ENCODE measurements at regions not wholly inside any gene's neighbourhood (a gene's known extent, or its start where the extent isn't known, plus 50 kb on each side); places are given as distances from the start of the nearest gene placed in this dataset.
"Not testable (repeated sequence)": the region's sequence is repeated elsewhere in the genome, so short reads cannot be mapped to it uniquely, and the experiment has no call there.

GRCh38 chr7:42639930-42640329, 271.9 kb downstream of the C7orf25 start:
- no peak overlapping the region for H3K4me3 Mint-ChIP-seq
- DNase-seq (ENCODE audit: low spot score in 2 of 2) (no peak), ATAC-seq (replicated peaks; ENCODE audit: extremely low read depth, poor library complexity, severe bottlenecking) (no peak)
- H3K4me1 Mint-ChIP-seq = no peaks in the 10 kb centered on the region
- H3K36me3 Mint-ChIP-seq (ENCODE audit: insufficient read depth) = peaks cover 2% of the 10 kb centered on the region
- peaks cover 5% of the 10 kb centered on the region for H3K9me3 Mint-ChIP-seq
- H3K27me3 Mint-ChIP-seq = peaks cover 13% of the 10 kb centered on the region
- H3K27ac Mint-ChIP-seq (ENCODE audit: low read depth) = no peak overlapping the region

- ATAC-seq (replicated peaks; ENCODE audit: extremely low read depth, poor library complexity, severe bottlenecking); H3K4me1 Mint-ChIP-seq; H3K9me3 Mint-ChIP-seq; H3K27ac Mint-ChIP-seq (ENCODE audit: low read depth); H3K4me3 Mint-ChIP-seq; H3K27me3 Mint-ChIP-seq; H3K36me3 Mint-ChIP-seq (ENCODE audit: insufficient read depth); DNase-seq (ENCODE audit: low spot score in 2 of 2): not testable (repeated sequence)
These were observed 275.5 kb downstream of the C7orf25 start for GRCh38 chr7:42636380-42636779.

GRCh38 chr7:42628054-42628453, 283.8 kb downstream of the C7orf25 start:
- ATAC-seq (replicated peaks; ENCODE audit: extremely low read depth, poor library complexity, severe bottlenecking) (no peak), DNase-seq (ENCODE audit: low spot score in 2 of 2) (no peak)
- Mint-ChIP-seq H3K9me3 (no peaks in the 10 kb centered on the region), H3K27me3 (no peaks in the 10 kb centered on the region), H3K4me1 (no peaks in the 10 kb centered on the region), H3K36me3 (ENCODE audit: insufficient read depth) (no peaks in the 10 kb centered on the region), H3K27ac (ENCODE audit: low read depth) (no peak overlapping the region), H3K4me3 (no peak overlapping the region)

GRCh38 chr7:42627626-42628025, 284.2 kb downstream of the C7orf25 start:
- Mint-ChIP-seq H3K27ac (ENCODE audit: low read depth) (no peak overlapping the region), H3K9me3 (no peaks in the 10 kb centered on the region), H3K4me3 (no peak overlapping the region), H3K4me1 (no peaks in the 10 kb centered on the region), H3K27me3 (no peaks in the 10 kb centered on the region), H3K36me3 (ENCODE audit: insufficient read depth) (no peaks in the 10 kb centered on the region)
- no peak for ATAC-seq (replicated peaks; ENCODE audit: extremely low read depth, poor library complexity, severe bottlenecking)
- no peak for DNase-seq (ENCODE audit: low spot score in 2 of 2)

GRCh38 chr7:42627101-42627500, 284.8 kb downstream of the C7orf25 start:
- H3K27ac Mint-ChIP-seq (ENCODE audit: low read depth) = no peak overlapping the region
- DNase-seq (ENCODE audit: low spot score in 2 of 2) (no peak), ATAC-seq (replicated peaks; ENCODE audit: extremely low read depth, poor library complexity, severe bottlenecking) (no peak)
- H3K27me3 Mint-ChIP-seq = no peaks in the 10 kb centered on the region
- H3K4me1 Mint-ChIP-seq = no peaks in the 10 kb centered on the region
- no peak overlapping the region for H3K4me3 Mint-ChIP-seq
- H3K9me3 Mint-ChIP-seq = no peaks in the 10 kb centered on the region
- no peaks in the 10 kb centered on the region for H3K36me3 Mint-ChIP-seq (ENCODE audit: insufficient read depth)

- Mint-ChIP-seq H3K27me3 (no peaks in the 10 kb centered on the region), H3K9me3 (no peaks in the 10 kb centered on the region), H3K4me1 (no peaks in the 10 kb centered on the region), H3K27ac (ENCODE audit: low read depth) (no peak overlapping the region), H3K36me3 (ENCODE audit: insufficient read depth) (no peaks in the 10 kb centered on the region), H3K4me3 (no peak overlapping the region)
- no peak for DNase-seq (ENCODE audit: low spot score in 2 of 2)
- no peak for ATAC-seq (replicated peaks; ENCODE audit: extremely low read depth, poor library complexity, severe bottlenecking)
These were observed 286.4 kb downstream of the C7orf25 start for GRCh38 chr7:42625421-42625820.

- Mint-ChIP-seq H3K9me3 (no peaks in the 10 kb centered on the region), H3K4me3 (no peak overlapping the region), H3K27me3 (no peaks in the 10 kb centered on the region), H3K36me3 (ENCODE audit: insufficient read depth) (no peaks in the 10 kb centered on the region), H3K27ac (ENCODE audit: low read depth) (no peak overlapping the region), H3K4me1 (no peaks in the 10 kb centered on the region)
- DNase-seq (ENCODE audit: low spot score in 2 of 2) = no peak
- ATAC-seq (replicated peaks; ENCODE audit: extremely low read depth, poor library complexity, severe bottlenecking) = no peak
These were observed 287.4 kb downstream of the C7orf25 start for GRCh38 chr7:42624471-42624870.

GRCh38 chr7:42621543-42622219, 290.2 kb downstream of the C7orf25 start:
- H3K4me1 Mint-ChIP-seq = no peaks in the 10 kb centered on the region
- no peaks in the 10 kb centered on the region for H3K27me3 Mint-ChIP-seq
- DNase-seq (ENCODE audit: low spot score in 2 of 2) (no peak), ATAC-seq (replicated peaks; ENCODE audit: extremely low read depth, poor library complexity, severe bottlenecking) (no peak)
- no peak overlapping the region for H3K27ac Mint-ChIP-seq (ENCODE audit: low read depth)
- H3K4me3 Mint-ChIP-seq = no peak overlapping the region
- H3K36me3 Mint-ChIP-seq (ENCODE audit: insufficient read depth) = no peaks in the 10 kb centered on the region
- H3K9me3 Mint-ChIP-seq = no peaks in the 10 kb centered on the region

GRCh38 chr7:42618651-42619360, 293.1 kb downstream of the C7orf25 start:
- H3K4me1 Mint-ChIP-seq = no peaks in the 10 kb centered on the region
- no peaks in the 10 kb centered on the region for H3K9me3 Mint-ChIP-seq
- ATAC-seq (replicated peaks; ENCODE audit: extremely low read depth, poor library complexity, severe bottlenecking) (no peak), DNase-seq (ENCODE audit: low spot score in 2 of 2) (no peak)
- no peak overlapping the region for H3K4me3 Mint-ChIP-seq
- no peak overlapping the region for H3K27ac Mint-ChIP-seq (ENCODE audit: low read depth)
- H3K36me3 Mint-ChIP-seq (ENCODE audit: insufficient read depth) = no peaks in the 10 kb centered on the region
- H3K27me3 Mint-ChIP-seq = no peaks in the 10 kb centered on the region

- DNase-seq (ENCODE audit: low spot score in 2 of 2) (no peak), ATAC-seq (replicated peaks; ENCODE audit: extremely low read depth, poor library complexity, severe bottlenecking) (no peak)
- Mint-ChIP-seq H3K36me3 (ENCODE audit: insufficient read depth) (no peaks in the 10 kb centered on the region), H3K27me3 (no peaks in the 10 kb centered on the region), H3K9me3 (no peaks in the 10 kb centered on the region), H3K27ac (ENCODE audit: low read depth) (no peak overlapping the region), H3K4me3 (no peak overlapping the region), H3K4me1 (no peaks in the 10 kb centered on the region)
These were observed 293.9 kb downstream of the C7orf25 start for GRCh38 chr7:42617806-42618457.

GRCh38 chr7:42617071-42617765, 294.7 kb downstream of the C7orf25 start:
- H3K4me3 Mint-ChIP-seq = no peak overlapping the region
- no peak overlapping the region for H3K27ac Mint-ChIP-seq (ENCODE audit: low read depth)
- no peaks in the 10 kb centered on the region for H3K27me3 Mint-ChIP-seq
- no peaks in the 10 kb centered on the region for H3K4me1 Mint-ChIP-seq
- H3K36me3 Mint-ChIP-seq (ENCODE audit: insufficient read depth) = no peaks in the 10 kb centered on the region
- H3K9me3 Mint-ChIP-seq = no peaks in the 10 kb centered on the region
- DNase-seq (ENCODE audit: low spot score in 2 of 2) = no peak
- no peak for ATAC-seq (replicated peaks; ENCODE audit: extremely low read depth, poor library complexity, severe bottlenecking)

- ATAC-seq (replicated peaks; ENCODE audit: extremely low read depth, poor library complexity, severe bottlenecking) (no peak), DNase-seq (ENCODE audit: low spot score in 2 of 2) (no peak)
- Mint-ChIP-seq H3K4me3 (no peak overlapping the region), H3K27me3 (no peaks in the 10 kb centered on the region), H3K36me3 (ENCODE audit: insufficient read depth) (no peaks in the 10 kb centered on the region), H3K27ac (ENCODE audit: low read depth) (no peak overlapping the region), H3K4me1 (no peaks in the 10 kb centered on the region), H3K9me3 (no peaks in the 10 kb centered on the region)
These were observed 297.2 kb downstream of the C7orf25 start for GRCh38 chr7:42614636-42615035.
